GM19468 (cell line): ENCODE measurements at regions not wholly inside any gene's neighbourhood (a gene's known extent, or its start where the extent isn't known, plus 50 kb on each side); places are given as distances from the start of the nearest gene placed in this dataset.
"Not testable (repeated sequence)": the region's sequence is repeated elsewhere in the genome, so short reads cannot be mapped to it uniquely, and the experiment has no call there.

Source experiments
- ATAC-seq: cut with Tn5 transposase; IDR thresholded peaks from one replicate; pipeline ENCODE4 v1.9.1; 2021; ENCODE audit warnings: mild to moderate bottlenecking, moderate library complexity, moderate number of reproducible peaks; ENCODE audit not compliant: unreplicated experiment; ENCODE audit errors: extremely low read depth

DNA sequence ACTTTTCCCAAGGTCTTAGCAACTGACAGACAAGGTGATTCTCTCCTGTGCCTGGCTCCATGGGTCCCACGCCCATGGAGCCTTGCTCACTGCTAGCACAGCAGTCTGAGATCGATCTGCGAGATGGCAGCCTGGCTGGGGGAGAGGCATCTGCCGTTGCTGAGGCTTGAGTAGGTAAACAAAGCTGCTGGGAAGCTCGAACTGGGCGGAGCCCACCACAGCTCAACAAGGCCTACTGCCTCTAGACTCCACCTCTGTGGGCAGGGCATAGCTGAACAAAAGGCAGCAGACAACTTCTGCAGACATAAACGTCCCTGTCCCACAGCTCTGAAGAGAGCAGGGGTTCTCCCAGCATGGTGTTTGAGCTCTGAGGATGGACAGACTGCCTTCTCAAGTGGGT lies 224.9 kb upstream of the CNR1 start:
- ATAC-seq, result not testable (repeated sequence)

DNA sequence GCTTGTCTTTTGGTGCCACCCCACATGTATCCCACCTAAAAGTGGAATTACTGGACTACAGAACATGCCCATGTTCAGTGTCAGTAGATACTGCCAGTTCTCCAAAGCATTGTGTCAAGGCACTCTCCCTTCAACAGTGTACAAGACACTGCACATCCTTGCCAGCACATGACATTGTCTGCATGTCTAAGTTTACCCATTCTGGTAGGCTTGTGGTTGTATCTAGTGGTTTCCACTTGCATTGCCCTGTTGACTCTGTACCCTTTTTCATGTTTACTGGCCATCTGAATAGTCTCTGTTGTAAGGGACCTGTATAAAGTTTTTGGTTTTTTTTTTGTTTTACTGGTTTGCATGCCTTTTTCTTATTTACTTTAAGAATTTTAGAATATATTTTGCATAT lies 222.4 kb upstream of the CNR1 start:
- ATAC-seq, result no peak

DNA sequence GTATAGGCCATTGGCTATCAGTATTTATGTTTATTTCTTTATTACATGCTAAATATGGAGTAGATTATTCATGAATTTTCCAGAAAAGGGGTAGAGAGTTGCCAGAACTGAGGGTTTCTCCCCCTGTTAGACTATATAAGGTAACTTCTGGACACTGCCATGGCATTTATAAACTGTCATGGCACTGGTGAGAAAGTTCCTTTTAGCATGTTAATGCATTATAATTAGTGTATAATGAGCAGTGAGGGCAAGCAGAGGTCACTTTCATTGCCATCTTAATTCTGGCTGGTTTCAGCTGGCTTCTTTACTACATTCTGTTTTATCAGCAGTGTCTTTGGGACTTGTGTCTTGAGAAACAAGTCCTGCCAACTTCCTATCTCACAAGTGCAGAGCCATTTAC lies 220.0 kb upstream of the CNR1 start:
- no peak for ATAC-seq

DNA sequence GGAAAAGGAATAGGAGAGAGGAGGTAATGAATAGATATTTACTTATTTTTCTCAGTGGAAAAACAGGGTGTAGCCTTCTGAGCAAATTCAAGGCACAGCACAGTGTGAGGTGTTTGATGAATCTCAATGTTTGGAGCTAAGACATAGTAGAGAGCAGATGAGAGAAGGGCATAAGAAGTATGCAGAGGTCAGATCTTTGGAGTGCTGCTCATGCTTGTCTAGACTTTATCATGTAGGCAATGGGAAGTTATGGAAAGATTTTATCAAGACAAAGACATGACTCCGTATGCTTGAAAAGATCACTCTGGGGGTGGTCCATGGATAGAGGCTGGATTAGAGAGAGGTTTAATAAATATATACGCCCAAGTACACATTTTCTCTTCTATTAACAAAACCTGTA lies 217.0 kb upstream of the CNR1 start:
- ATAC-seq, result no peak

DNA sequence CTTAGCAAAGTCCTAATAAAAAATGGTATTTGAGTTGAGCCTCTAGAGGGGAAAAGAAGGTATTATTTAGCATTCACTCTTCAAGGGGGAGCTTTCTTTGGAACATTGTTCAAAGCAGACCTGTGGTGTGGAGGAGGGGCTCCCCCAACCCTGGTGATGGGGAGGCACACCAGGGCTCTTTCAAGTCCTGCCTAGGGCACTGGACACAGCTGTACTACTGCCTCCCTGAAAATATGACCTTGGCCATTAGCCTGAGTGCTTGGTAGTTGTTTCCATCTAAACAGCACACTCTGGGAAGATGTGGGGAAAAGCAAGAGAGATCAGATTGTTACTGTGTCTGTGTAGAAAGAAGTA lies 215.1 kb upstream of the CNR1 start:
- ATAC-seq, result no peak

DNA sequence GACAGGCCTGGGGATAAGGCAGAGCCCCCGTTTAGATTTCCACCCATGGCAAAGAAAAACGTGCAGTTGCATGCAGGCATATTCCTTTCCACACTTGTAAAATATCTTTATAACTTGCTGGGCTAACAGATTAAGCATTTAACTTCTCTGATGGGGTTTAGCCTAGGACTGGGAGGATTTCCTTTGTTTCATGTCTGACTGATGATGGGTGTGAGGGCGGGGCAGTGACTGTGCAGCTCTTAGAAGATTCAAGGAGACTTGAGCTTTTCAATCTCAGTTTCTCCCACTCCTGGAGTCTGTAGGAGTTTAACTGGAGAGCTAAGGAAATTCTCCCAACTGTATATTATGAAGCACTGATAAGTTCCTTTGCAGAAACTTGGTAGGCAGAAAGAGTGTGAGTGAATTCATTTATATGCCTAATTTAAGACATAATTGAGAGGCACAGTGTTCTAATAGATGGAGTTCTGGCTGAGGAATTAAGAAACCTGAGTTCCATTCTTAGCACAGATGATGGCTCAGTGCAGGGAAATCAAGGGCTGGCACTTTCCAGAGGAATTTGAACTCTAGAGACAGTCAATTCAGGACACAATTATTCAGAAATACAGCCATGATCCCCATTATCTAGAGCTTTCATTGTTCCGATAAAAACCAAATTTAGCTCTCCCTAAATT lies 214.6 kb upstream of the CNR1 start:
- ATAC-seq, result no peak

DNA sequence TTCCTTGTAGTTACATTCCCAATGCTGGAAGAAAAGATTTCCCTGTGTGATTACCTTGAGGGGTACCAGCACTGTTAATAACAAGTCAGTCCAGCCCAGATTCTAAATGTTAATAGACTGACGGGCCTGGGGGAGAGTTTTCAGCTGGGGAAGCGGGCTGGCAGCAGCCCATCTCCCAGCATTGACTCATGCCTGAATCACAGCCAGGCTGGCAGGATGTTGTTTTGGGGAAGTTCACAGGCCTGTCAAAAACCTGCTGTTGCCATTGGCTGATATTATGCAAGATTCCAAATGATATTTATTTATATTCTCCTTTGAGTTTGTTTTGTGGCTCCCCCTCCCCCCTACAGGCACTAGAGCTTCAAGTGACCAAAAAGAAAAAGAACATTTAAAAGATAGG lies 213.9 kb upstream of the CNR1 start:
- no peak for ATAC-seq

DNA sequence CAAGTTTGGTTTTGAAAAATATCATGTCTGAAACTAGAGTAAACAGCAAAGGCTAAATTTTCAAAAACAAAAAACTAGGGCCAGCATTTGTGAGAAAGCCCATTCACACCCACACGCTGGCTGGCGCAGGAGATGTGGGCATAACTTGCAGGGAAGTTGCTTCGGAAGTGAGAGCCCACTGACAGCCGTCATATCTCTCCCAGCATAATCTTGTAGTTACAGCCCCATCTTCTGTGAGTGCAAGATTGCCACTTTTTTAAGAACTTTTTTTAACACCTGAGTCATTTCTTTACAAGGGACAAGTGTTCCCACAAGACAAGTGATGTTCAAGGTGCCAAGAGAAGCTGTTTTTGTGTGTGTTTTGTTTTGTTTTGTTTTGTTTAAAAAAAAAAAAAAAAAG lies 212.5 kb upstream of the CNR1 start:
- no peak for ATAC-seq

DNA sequence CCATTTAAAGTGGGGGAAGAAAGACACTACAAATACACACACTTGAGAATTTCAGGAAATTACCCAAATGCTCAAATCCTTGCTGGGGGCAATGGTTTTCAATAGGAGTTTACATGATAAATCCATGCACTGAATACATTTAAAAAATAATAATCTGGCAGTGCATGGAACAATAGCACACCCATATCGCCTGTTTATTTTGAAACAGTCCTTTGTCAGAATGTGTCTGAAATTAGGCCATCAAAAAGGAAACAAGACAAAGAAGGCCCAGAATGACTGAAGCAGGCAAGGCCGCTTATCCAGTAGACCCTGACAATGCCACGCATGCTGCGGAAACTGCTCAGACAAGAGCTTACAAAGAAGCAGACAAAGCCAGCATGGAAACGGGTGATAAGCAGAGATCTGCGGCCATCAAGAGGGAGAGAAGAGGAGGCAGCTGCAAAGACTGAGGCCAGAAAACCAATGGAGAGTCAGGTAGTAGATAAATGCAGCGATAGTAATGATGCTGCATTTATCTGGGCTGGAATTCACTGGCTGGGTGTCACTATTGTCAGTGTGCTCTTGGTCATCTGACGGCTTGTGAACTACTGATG lies 211.9 kb upstream of the CNR1 start:
- no peak for ATAC-seq

DNA sequence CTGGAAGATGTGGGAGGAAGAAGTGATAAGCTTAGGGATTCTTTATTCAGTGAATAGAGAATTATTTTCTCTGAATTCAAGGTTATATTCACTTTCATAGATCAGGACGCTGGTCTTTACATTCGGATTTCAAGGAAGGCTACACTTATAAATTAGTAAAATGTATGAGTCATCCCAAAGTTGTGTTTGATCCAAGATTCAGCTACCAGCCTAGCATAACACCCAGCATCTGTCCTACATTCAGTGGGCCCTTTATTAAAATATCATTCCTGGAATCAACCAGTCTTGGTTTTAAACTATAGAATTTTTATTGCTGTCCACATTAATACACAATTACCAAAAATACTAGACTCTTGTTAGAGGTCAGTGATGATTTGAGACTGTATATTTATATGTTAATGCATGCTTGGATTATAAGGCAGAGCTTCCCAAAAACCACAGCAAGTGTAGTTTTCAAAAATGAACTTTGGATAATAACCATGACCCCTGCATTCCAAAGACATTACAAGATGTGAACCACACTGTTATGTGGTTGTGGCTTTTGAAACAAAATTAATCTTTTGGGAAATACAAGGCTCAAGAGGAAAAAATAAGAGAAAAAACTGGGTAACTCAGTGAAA lies 210.7 kb upstream of the CNR1 start:
- no peak for ATAC-seq

DNA sequence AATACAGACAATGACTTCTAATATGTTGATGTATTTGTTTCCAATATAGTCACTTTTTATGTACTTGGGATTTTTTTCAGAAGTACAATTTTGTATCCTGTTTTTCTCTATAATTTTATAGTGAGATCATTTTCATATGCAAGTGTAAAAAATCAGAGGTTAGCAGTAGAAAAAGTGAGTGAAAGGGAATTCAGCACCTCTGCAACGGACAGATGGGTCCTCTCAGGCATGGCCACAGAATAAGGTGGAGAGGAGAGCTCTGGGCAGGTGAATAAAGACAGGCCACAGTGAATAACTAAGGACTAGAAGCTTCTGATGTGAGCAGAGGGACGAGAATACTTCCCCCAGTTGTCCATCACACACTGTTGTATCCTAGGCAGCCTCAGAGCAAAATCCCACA lies 210.1 kb upstream of the CNR1 start:
- ATAC-seq, result no peak

DNA sequence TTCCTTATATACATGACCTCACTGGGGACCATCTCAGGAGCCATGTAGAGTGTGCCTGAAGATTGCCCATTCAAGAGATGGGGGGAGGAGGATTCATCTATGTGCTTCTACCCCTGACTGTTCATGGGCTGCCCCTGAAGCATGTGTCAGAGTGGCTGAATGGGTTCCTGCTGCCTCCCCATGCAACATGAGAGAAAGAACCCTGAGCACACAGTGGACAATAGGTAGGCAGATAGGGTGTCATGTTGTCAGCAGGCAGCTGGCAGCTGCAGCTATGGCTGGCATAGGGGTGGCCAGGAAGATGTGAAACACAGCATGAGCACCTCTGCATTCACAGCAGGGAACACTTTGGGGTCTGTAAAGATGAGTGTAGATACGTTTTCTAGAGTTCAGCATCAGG lies 208.4 kb upstream of the CNR1 start:
- ATAC-seq, result no peak

DNA sequence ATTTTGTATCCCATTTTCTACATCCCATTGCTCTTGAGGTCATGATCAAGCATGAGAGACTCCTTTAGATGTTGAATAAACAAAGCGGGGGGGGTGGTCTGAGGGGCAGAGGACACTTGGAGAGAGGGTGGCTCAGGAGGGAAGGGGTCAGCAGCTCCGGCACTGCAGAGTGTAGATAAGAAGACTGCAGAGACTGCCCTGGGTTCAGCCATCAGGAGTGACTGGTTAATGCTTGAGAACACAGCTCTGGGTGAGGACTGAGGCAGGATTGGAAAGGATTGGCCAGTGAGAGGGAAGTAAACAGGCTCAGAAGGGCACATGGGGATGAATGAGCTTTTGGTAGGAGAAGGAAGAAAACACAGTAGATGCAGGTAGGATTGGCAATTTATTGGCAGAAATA lies 205.3 kb upstream of the CNR1 start:
- no peak for ATAC-seq

DNA sequence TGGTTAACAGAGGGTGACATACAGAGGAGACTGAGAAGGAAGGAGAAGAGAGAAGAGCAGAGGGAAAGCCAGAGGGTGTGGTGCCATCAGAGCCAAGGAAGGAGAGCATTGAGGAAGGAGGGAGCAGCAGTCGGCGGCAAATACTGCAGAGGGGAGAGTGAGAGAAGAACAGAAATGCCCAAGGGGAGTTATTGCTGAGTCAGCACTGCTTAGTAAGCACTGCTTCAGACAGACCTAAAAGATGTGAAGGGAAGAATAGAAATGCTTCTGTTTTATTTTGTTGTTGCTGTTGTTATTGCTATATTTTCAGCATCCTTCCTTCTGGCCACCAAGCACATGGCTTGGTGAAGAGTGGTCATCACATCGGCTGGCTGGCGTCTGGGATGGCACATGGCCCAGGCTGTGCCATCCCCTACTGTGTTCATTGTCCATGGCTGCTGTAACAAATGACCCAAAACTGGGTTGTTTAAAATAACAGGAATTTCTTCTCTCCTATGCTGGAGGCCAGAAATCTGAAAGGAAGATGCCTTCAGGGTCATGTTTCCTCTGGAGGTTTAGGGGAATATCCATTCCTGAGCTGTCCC lies 204.1 kb upstream of the CNR1 start:
- ATAC-seq, result no peak

DNA sequence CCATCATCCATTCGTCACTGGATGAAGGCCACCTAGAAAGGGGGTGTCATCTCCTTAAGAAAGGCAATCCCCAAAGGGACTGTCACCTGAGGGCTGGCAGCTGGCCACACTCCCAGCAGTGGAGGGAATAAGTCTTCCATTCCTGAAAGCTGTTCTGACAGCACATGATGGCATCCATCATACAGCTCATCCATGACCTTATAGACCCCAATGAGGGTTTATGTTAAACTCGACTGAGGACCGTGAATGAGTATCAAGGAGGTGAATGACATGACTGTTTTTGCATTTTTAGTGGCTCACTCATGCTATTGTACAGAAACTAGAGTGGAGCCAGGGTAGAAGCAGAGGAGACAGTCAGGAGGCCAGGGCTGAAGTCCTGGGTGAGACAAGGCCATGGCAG lies 203.1 kb upstream of the CNR1 start:
- ATAC-seq, result no peak

DNA sequence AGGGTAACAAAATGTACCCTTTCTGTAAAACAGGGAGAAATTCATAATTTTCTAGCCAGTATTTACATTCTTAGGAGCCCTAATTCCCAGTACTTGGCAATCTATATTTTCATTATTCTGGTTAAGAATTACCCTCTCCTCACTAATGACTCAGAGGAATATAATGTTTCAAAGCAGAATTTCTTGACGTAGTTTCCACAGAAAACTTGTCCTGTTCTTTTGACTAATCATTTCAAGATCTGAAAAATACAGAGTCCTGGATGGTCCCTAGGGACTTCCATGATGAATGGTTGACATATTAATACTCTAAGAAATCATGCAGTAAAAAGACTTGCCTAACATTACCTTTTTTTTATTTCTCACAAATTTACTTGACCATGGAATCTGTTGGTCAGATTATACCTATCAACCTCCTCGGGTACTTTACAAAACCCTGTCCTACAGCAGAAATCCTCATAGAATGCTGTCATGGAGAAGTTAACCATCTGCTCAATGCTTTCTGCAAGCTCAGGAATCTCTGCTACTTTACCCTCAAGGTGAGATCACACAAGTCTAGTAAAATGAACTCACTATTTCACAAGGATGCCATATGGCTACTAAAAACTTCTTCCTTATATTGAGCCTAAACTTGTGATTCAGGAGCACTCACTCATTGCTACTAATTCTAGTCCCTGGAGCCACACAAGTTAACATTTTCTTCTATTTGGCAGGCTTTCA lies 202.1 kb upstream of the CNR1 start:
- ATAC-seq, result no peak

DNA sequence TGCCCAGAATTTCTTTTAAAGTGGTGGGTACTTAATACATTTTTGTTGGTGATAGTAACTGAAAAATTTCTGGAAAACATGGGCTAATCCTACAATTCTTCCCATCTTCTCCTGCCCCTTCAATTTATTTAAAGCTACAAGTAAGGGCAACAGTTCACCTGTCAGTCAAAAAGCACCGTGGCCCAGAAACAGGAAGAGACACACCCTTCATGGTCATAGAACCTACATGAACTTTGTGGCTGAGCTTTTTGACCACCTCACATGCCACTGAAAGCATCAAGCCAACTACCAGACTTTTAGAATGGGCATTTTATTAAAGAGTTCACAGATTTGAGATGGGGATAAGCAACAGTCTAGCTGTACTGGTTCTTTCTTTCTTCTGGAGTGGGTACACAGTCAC lies 201.1 kb upstream of the CNR1 start:
- ATAC-seq, result no peak

DNA sequence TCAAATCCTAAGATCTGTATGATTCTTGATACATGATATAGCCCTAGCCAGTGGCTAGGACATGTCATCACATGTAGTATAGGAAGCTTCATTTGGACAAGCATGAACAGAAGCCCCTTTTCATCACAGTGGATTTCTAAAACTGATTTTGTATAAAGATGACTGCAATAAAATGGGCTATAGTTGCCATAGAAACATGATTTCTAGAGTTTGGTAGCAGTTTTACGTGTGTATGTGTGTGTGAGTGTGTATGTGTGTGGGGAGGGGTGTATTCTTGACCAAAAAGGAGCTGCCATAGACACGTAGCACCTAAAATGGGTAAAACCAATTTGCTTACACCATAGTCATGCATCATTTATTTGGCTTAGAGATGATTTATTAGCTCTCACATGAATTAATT lies 200.5 kb upstream of the CNR1 start:
- no peak for ATAC-seq

DNA sequence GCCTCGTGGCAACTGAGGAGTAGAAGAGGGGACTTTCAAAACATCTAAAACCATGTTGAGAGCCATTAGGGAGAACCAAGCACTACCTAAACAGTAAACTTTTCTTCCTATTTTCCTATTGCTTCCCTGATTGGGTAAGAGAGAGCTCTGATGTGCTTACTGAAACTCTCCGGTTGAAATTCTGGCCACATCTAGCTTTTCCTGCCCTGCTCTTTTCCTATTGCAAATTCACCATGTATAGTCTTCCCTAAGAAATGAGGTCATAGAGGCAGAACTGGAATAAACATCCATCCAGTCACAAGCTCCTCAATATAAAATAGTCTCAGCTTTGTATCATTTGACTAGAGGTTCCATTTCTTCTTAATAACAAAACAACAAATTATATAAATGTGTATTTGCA lies 199.5 kb upstream of the CNR1 start:
- ATAC-seq, result no peak

DNA sequence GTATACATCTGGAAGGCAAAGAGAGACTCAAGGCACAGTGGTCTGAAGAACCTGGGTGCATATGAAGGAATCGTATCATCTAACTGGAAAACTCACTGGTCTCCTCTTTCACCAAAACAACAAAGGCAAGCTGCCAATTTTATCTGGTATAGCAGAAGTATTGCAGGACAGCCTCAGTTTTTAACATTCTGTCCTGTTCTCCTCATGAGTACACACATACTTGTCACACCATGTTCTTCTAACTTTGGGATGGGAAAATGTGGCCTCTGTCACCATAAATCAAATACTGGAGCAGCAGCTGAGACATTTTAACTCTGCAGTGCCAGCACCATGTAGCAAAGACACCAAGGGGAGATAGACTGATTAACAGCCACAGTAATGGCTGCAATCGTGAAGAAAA lies 199.1 kb upstream of the CNR1 start:
- ATAC-seq, result no peak

DNA sequence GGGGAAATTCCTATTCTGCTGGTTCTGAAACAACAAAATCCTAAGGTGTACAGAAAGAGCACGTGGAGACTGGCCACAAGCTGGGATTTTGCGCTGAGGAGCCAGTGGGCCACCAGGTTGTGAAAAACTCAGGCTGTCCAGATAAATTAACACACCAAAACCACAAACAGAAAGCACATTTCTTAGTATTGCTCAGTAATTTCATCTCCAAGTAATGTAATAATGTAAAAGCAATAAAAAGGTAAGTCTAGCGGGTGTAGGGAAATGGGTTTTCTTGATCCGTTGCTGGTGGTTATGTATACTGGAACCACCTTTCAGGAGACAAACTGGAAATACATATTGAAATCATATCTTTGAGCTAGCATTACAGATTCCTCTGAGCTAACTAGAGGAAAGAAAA lies 195.6 kb upstream of the CNR1 start:
- no peak for ATAC-seq
